HepG2 (cell line): ENCODE measurements at regions not wholly inside any gene's neighbourhood (a gene's known extent, or its start where the extent isn't known, plus 50 kb on each side); places are given as distances from the start of the nearest gene placed in this dataset.

Experiments
- ATAC-seq: fragments of 200-7000 bp; cut with Tn5 transposase; 3 replicates; pipeline ENCODE4 v1.9.1; 2020; ENCODE audit warnings: mild to moderate bottlenecking, moderate library complexity
- BruUV-seq: library from RNA; stranded (reverse); fragments of 400-500 nt; replicated peaks from 2 replicates; lab custom pipeline; 2021; lab: Mats Ljungman, UMichigan
- CTCF ChIA-PET: fragments of 300-600 bp; formaldehyde crosslinking; extraction: SDS; loops from one replicate; lab custom pipeline; 2021; ENCODE audit warnings: low total read pairs, inconsistent platforms, low intra/inter-chr PET ratio; lab: Yijun Ruan, JAX
- POLR2A ChIA-PET: fragments of 350-600 bp; sonication (Branson Sonifier 250); formaldehyde crosslinking; loops from one replicate; lab custom pipeline; 2020; ENCODE audit warnings: antibody characterized with exemption, inconsistent platforms; lab: Yijun Ruan, JAX
- DNase-seq: peaks from one replicate; pipeline ENCODE4 v3.0.0-alpha.2; 2015; ENCODE audit warnings: low spot score
- FAIRE-seq: peaks from 3 replicates; lab custom pipeline; 2011; peaks lifted over from hg19 to GRCh38; lab: Jason Lieb, UNC
- H2AFZ ChIP-seq: one replicate; pipeline ENCODE4 v1.6.1; 2011; ENCODE audit warnings: low read length, inconsistent platforms
- H3K27ac ChIP-seq: fragments of 300-600 bp; 3 replicates; pipeline ENCODE4 v1.8.0; 2011; ENCODE audit warnings: mixed run types, mild to moderate bottlenecking, mixed read lengths, low read length, inconsistent platforms; ENCODE audit not compliant: insufficient read depth; ENCODE audit errors: extremely low read length
- H3K27me3 ChIP-seq, 2 experiments: fragments of 200-600 bp in 1 of 2; 2 replicates in 1 of 2; 3 replicates in 1 of 2; pipeline versions ENCODE4 v1.6.0 to v1.8.0; 2011; ENCODE audit warnings: low read length in 2 of 2, mild to moderate bottlenecking in 2 of 2, moderate library complexity in 2 of 2, inconsistent platforms in 1 of 2; ENCODE audit not compliant: insufficient read depth in 2 of 2, control insufficient read depth in 1 of 2
- H3K36me3 ChIP-seq, 2 experiments: fragments of 200-600 bp in 1 of 2; replicated peaks in 1 of 2; 2 replicates in 1 of 2; 3 replicates in 1 of 2; pipeline versions ENCODE4 v1.5.1 to v1.8.0; 2011; ENCODE audit warnings: low read length in 2 of 2, inconsistent platforms in 1 of 2; ENCODE audit not compliant: insufficient read depth in 2 of 2, control insufficient read depth in 1 of 2
- H3K4me1 ChIP-seq: 2 replicates; pipeline ENCODE4 v1.5.1; 2012; ENCODE audit warnings: low read length, inconsistent platforms; ENCODE audit not compliant: insufficient read depth
- H3K4me2 ChIP-seq: 2 replicates; pipeline ENCODE4 v1.6.0; 2011; ENCODE audit warnings: low read depth, low read length, inconsistent platforms
- H3K4me3 ChIP-seq, 3 experiments: fragments of 200-600 bp in 1 of 3; sonication (generic), shearing (Covaris generic) in 1 of 3; replicated peaks in 1 of 3; 2 replicates each; pipeline ENCODE4 v1.5.1; 2011 to 2016; ENCODE audit warnings: low read length in 3 of 3, inconsistent platforms in 2 of 3, low read depth in 2 of 3, mild to moderate bottlenecking in 2 of 3, control low read depth in 1 of 3, mixed read lengths in 1 of 3; ENCODE audit not compliant: insufficient read depth in 1 of 3
- H3K79me2 ChIP-seq: one replicate; pipeline ENCODE4 v1.6.1; 2011; ENCODE audit warnings: low read length, inconsistent platforms; ENCODE audit not compliant: insufficient read depth
- H3K9ac ChIP-seq: 2 replicates; pipeline ENCODE4 v1.6.0; 2011; ENCODE audit warnings: mild to moderate bottlenecking, low read depth, low read length, inconsistent platforms; ENCODE audit not compliant: insufficient read depth
- H3K9me3 ChIP-seq: 2 replicates; pipeline ENCODE4 v1.5.1; 2012; ENCODE audit warnings: mild to moderate bottlenecking, low read length
- H4K20me1 ChIP-seq: 2 replicates; pipeline ENCODE4 v1.6.0; 2011; ENCODE audit warnings: inconsistent platforms, mild to moderate bottlenecking, low read length, moderate library complexity; ENCODE audit not compliant: insufficient read depth
- HMGXB4 ChIP-seq, 2 experiments: sonication (generic) in 1 of 2; formaldehyde crosslinking in 1 of 2; IDR thresholded peaks; 2 replicates each; pipeline versions ENCODE4 v1.4.0 to v1.6.1; 2018 to 2020; ENCODE audit warnings: missing genetic modification reagents in 2 of 2, borderline replicate concordance in 1 of 2, low read depth in 1 of 2, mild to moderate bottlenecking in 1 of 2, missing biosample characterization in 1 of 2
- MAFG ChIP-seq: sonication (generic); formaldehyde crosslinking; IDR thresholded peaks from 2 replicates; pipeline ENCODE4 v1.5.1; 2020; ENCODE audit warnings: mild to moderate bottlenecking, missing genetic modification reagents
- MIER2 ChIP-seq: IDR thresholded peaks from 2 replicates; pipeline ENCODE4 v1.6.1; 2016; ENCODE audit warnings: missing biosample characterization, missing genetic modification reagents
- NFKB2 ChIP-seq: sonication (generic); formaldehyde crosslinking; IDR thresholded peaks from 2 replicates; pipeline ENCODE4 v1.4.0; 2020; ENCODE audit warnings: missing genetic modification reagents, borderline replicate concordance
- RARG ChIP-seq: sonication (generic); formaldehyde crosslinking; IDR thresholded peaks from 2 replicates; pipeline ENCODE4 v1.4.0; 2020; ENCODE audit warnings: low read depth, mild to moderate bottlenecking, missing genetic modification reagents
- RBM22 ChIP-seq: fragments of 200-400 bp; formaldehyde crosslinking; optimal IDR thresholded peaks from 2 replicates; pipeline ENCODE3; 2017; ENCODE audit warnings: mild to moderate bottlenecking, low read length, moderate library complexity
- ZBED4 ChIP-seq: sonication (generic); formaldehyde crosslinking; IDR thresholded peaks from 2 replicates; pipeline ENCODE4 v1.4.0; 2020; ENCODE audit warnings: missing genetic modification reagents, borderline replicate concordance
- ZBTB42 ChIP-seq: sonication (generic); formaldehyde crosslinking; IDR thresholded peaks from 2 replicates; pipeline ENCODE4 v1.5.0; 2020; ENCODE audit warnings: mild to moderate bottlenecking, missing genetic modification reagents
- ZKSCAN5 ChIP-seq: sonication (generic); formaldehyde crosslinking; IDR thresholded peaks from 2 replicates; pipeline ENCODE4 v1.5.1; 2020; ENCODE audit warnings: mild to moderate bottlenecking, missing genetic modification reagents
- ZNF124 ChIP-seq: sonication (generic); formaldehyde crosslinking; IDR thresholded peaks from 2 replicates; pipeline ENCODE4 v1.4.0; 2020; ENCODE audit warnings: missing genetic modification reagents
- ZNF547 ChIP-seq: sonication (generic); formaldehyde crosslinking; IDR thresholded peaks from 2 replicates; pipeline ENCODE4 v1.5.1; 2020; ENCODE audit warnings: mild to moderate bottlenecking, missing genetic modification reagents
- ZNF549 ChIP-seq: sonication (generic); formaldehyde crosslinking; IDR thresholded peaks from 2 replicates; pipeline ENCODE4 v1.5.0; 2020; ENCODE audit warnings: missing genetic modification reagents
- WGBS: methylation state at CpG from one replicate; pipeline ENCODE4 v1.1.6; 2017; ENCODE audit warnings: low lambda C conversion rate; 5-methylcytosine and 5-hydroxymethylcytosine counted together
- in situ Hi-C: cut with HindIII; loops from 2 replicates; pipeline ENCODE4 v1.10.0; 2017; ENCODE audit warnings: low pct_unique_long_range_greater_than_20kb; ENCODE audit not compliant: extremely low pct_ligation_motif_present
- intact Hi-C: fragments of 100-400 bp; cut with micrococcal nuclease; formaldehyde crosslinking; loops from one replicate; pipeline ENCODE4 v1.10.0; 2022; ENCODE audit not compliant: unreplicated experiment

- no peak for ATAC-seq
- Histone ChIP-seq H4K20me1 (no peaks in the 10 kb centered on the region; the same call in 1 of the 2 replicates), H3K9ac (no peak overlapping the region), H3K79me2 (no peaks in the 10 kb centered on the region), H3K27me3 (peaks cover 5 to 58% of the 10 kb centered on the region in 2 experiments; a peak in 3 of 5 replicates), H3K4me2 (no peak overlapping the region), H3K4me3 (no peak overlapping the region), H2AFZ (no peak overlapping the region), H3K4me1 (no peaks in the 10 kb centered on the region), H3K9me3 (no peaks in the 10 kb centered on the region), H3K36me3 (no peaks in the 10 kb centered on the region), H3K27ac (no peak overlapping the region)
- intact Hi-C loops (no loop called here), in situ Hi-C loops (no loop called here)
- ChIA-PET CTCF (no interaction called here), POLR2A (no interaction called here)
- no peak for DNase-seq
- TF ChIP-seq MIER2 (CRISPR knock-in tag) (no peak), ZNF547 (CRISPR knock-in tag) (no peak), NFKB2 (no peak)
- BruUV-seq: no TSS peak
- WGBS: 15% methylated on average over 2 of the region's 9 CpGs
- no peak for FAIRE-seq
Observed at GRCh38 chr6:33949877-33950435, 146.2 kb upstream of the MLN start.

- no peaks in the 10 kb centered on the region for H3K9me3 ChIP-seq
- DNase-seq (no peak), ATAC-seq (no peak), FAIRE-seq (no peak)
- H3K36me3 ChIP-seq: no peaks in the 10 kb centered on the region
- ChIA-PET CTCF (no interaction called here), POLR2A (no interaction called here)
- BruUV-seq: no TSS peak
- H3K27ac ChIP-seq: no peak overlapping the region
- in situ Hi-C loops (no loop called here), intact Hi-C loops (no loop called here)
- no peak overlapping the region for H2AFZ ChIP-seq
- no peaks in the 10 kb centered on the region for H3K79me2 ChIP-seq
- no peak overlapping the region for H3K4me3 ChIP-seq
- H3K27me3 ChIP-seq: peaks cover 5 to 59% of the 10 kb centered on the region in 2 experiments; a peak in 3 of 5 replicates
- no peak overlapping the region for H3K4me2 ChIP-seq
- H4K20me1 ChIP-seq: no peaks in the 10 kb centered on the region; the same call in 1 of the 2 replicates
- WGBS: 7% methylated on average over 3 of the region's 5 CpGs
- H3K4me1 ChIP-seq: no peaks in the 10 kb centered on the region
- no peak overlapping the region for H3K9ac ChIP-seq
- TF ChIP-seq ZBTB42: no peak
- TF ChIP-seq RARG: no peak
- TF ChIP-seq ZBED4 (CRISPR knock-in tag): no peak
- no peak for TF ChIP-seq RBM22
- TF ChIP-seq HMGXB4 (CRISPR knock-in tag; IDR thresholded peaks at IDR 0.05; ENCODE audit: borderline replicate concordance in 1 of 2, low read depth in 1 of 2): no peak
- TF ChIP-seq ZNF549: no peak
- TF ChIP-seq MAFG (CRISPR knock-in tag): no peak
- TF ChIP-seq ZNF124 (CRISPR knock-in tag): no peak
- no peak for TF ChIP-seq ZKSCAN5
Observed at GRCh38 chr6:33949111-33949510, 145.3 kb upstream of the MLN start.
